ENCODE measurements at regions not wholly inside any gene's neighbourhood (a gene's known extent, or its start where the extent isn't known, plus 50 kb on each side); places are given as distances from the start of the nearest gene placed in this dataset.

- ChIA-PET POLR2A (interaction anchor here (0.5 kb wide), 1 partner anchor 384 kb away, joined by 5 read pairs; no protein-coding TSS in a partner anchor), CTCF (interaction anchor here (0.6 kb wide), 2 partner anchors 111 to 149 kb away, joined by 5 read pairs; no protein-coding TSS in a partner anchor)
- BruUV-seq (replicated peaks), result no TSS peak
- ATAC-seq, result no peak
- Histone ChIP-seq H3K27ac (ENCODE audit: low read length) (no peak overlapping the region), H3K4me3 (ENCODE audit: low read depth in 2 of 2, low read length in 2 of 2) (no peak overlapping the region), H3K4me1 (ENCODE audit: control insufficient read depth, insufficient read depth, low read length) (no peaks in the 10 kb centered on the region), H3K27me3 (ENCODE audit: control insufficient read depth, insufficient read depth, low read length) (peaks cover 22% of the 10 kb centered on the region), H3K36me3 (ENCODE audit: control insufficient read depth, insufficient read depth, low read length) (no peaks in the 10 kb centered on the region), H3K9me3 (ENCODE audit: control insufficient read depth, insufficient read depth, low read depth, low read length) (no peaks in the 10 kb centered on the region)
- TF ChIP-seq SIN3A (IDR thresholded peaks at IDR 0.05; ENCODE audit: borderline replicate concordance, insufficient read depth, low read depth, low read length) (no peak), REST (IDR thresholded peaks at IDR 0.05; ENCODE audit: insufficient read depth in 1 of 2, low read depth in 2 of 2, low read length in 1 of 2) (no peak), TCF7L2 (IDR thresholded peaks at IDR 0.05; ENCODE audit: low read depth, low read length) (no peak)
- in situ Hi-C loops (cut with HindIII; ENCODE audit: low pct_unique_long_range_greater_than_20kb, low sequenced_read_pairs) (no loop called here), intact Hi-C loops (cut with micrococcal nuclease; ENCODE audit: unreplicated experiment) (no loop called here)
- no peak for DNase-seq (ENCODE audit: low read depth, low spot score)
These were observed 214.3 kb downstream of the ENGASE start for GRCh38 chr17:79288950-79289349.

GRCh38 chr17:79286440-79286839, 211.8 kb downstream of the ENGASE start:
- no peaks in the 10 kb centered on the region for H3K9me3 ChIP-seq (ENCODE audit: control insufficient read depth, insufficient read depth, low read depth, low read length)
- DNase-seq (ENCODE audit: low read depth, low spot score) (no peak), ATAC-seq (no peak)
- TF ChIP-seq REST (IDR thresholded peaks at IDR 0.05; ENCODE audit: insufficient read depth in 1 of 2, low read depth in 2 of 2, low read length in 1 of 2) (no peak), TCF7L2 (IDR thresholded peaks at IDR 0.05; ENCODE audit: low read depth, low read length) (no peak), SIN3A (IDR thresholded peaks at IDR 0.05; ENCODE audit: borderline replicate concordance, insufficient read depth, low read depth, low read length) (no peak), CTCF (IDR thresholded peaks at IDR 0.05) (no peak), POLR2AphosphoS5 (IDR thresholded peaks at IDR 0.05; ENCODE audit: low read depth, low read length) (no peak)
- peaks cover 28% of the 10 kb centered on the region for H3K27me3 ChIP-seq (ENCODE audit: control insufficient read depth, insufficient read depth, low read length)
- H3K27ac ChIP-seq (ENCODE audit: low read length), result no peak overlapping the region
- no peaks in the 10 kb centered on the region for H3K4me1 ChIP-seq (ENCODE audit: control insufficient read depth, insufficient read depth, low read length)
- intact Hi-C loops (cut with micrococcal nuclease; ENCODE audit: unreplicated experiment), result no loop called here
- H3K36me3 ChIP-seq (ENCODE audit: control insufficient read depth, insufficient read depth, low read length), result no peaks in the 10 kb centered on the region
- no TSS peak for BruUV-seq (replicated peaks)
- H3K4me3 ChIP-seq (ENCODE audit: low read depth in 2 of 2, low read length in 2 of 2), result no peak overlapping the region
- in situ Hi-C loops (cut with HindIII; ENCODE audit: low pct_unique_long_range_greater_than_20kb, low sequenced_read_pairs), result no loop called here
- ChIA-PET POLR2A (no interaction called here), CTCF (no interaction called here)
